HEK293T (cell line): ENCODE measurements at regions not wholly inside any gene's neighbourhood (a gene's known extent, or its start where the extent isn't known, plus 50 kb on each side); places are given as distances from the start of the nearest gene placed in this dataset.

Experiments used
- CTCF ChIA-PET: fragments of 350-600 bp; formaldehyde crosslinking; extraction: SDS; loops from one replicate; lab custom pipeline; 2021; ENCODE audit warnings: antibody characterized with exemption, inconsistent platforms; lab: Yijun Ruan, JAX
- POLR2A ChIA-PET: fragments of 350-600 bp; formaldehyde crosslinking; extraction: SDS; loops from one replicate; lab custom pipeline; 2020; ENCODE audit warnings: antibody characterized with exemption, inconsistent platforms; lab: Yijun Ruan, JAX
- DNase-seq: peaks from one replicate; pipeline ENCODE4 v3.0.0; 2012; ENCODE audit warnings: mixed read lengths; ENCODE audit errors: extremely low spot score
- ARNT ChIP-seq: fragments of 450-650 bp; IDR thresholded peaks from 2 replicates; pipeline ENCODE4 v1.6.1; 2017; ENCODE audit warnings: mild to moderate bottlenecking
- BHLHE40 ChIP-seq: fragments of 450-650 bp; IDR thresholded peaks from 2 replicates; pipeline ENCODE4 v1.6.1; 2016; ENCODE audit warnings: mild to moderate bottlenecking, moderate library complexity, borderline replicate concordance
- CTBP1 ChIP-seq: fragments of 450-650 bp; IDR thresholded peaks from 2 replicates; pipeline ENCODE4 v1.6.1; 2016; ENCODE audit warnings: borderline replicate concordance
- ELF4 ChIP-seq: fragments of 450-650 bp; IDR thresholded peaks from 2 replicates; pipeline ENCODE4 v1.6.1; 2017; ENCODE audit warnings: antibody characterized with exemption
- FOXA1 ChIP-seq: fragments of 450-650 bp; IDR thresholded peaks from 2 replicates; pipeline ENCODE4 v1.6.1; 2016; ENCODE audit warnings: mild to moderate bottlenecking
- FOXK2 ChIP-seq: fragments of 450-650 bp; IDR thresholded peaks from 2 replicates; pipeline ENCODE4 v1.6.1; 2016; ENCODE audit warnings: mild to moderate bottlenecking
- FOXM1 ChIP-seq: fragments of 450-650 bp; IDR thresholded peaks from 2 replicates; pipeline ENCODE4 v1.6.1; 2017; ENCODE audit warnings: mild to moderate bottlenecking, borderline replicate concordance
- HDGF ChIP-seq: fragments of 450-650 bp; IDR thresholded peaks from 2 replicates; pipeline ENCODE4 v1.6.1; 2017; ENCODE audit warnings: antibody characterized with exemption, borderline replicate concordance
- L3MBTL2 ChIP-seq: fragments of 450-650 bp; conservative IDR thresholded peaks from 2 replicates; pipeline ENCODE4 v1.6.1; 2016; ENCODE audit warnings: mild to moderate bottlenecking
- LEF1 ChIP-seq: fragments of 450-650 bp; IDR thresholded peaks from 2 replicates; pipeline ENCODE4 v1.6.1; 2017; ENCODE audit warnings: mild to moderate bottlenecking, borderline replicate concordance
- NFRKB ChIP-seq: fragments of 450-650 bp; IDR thresholded peaks from 2 replicates; pipeline ENCODE4 v1.6.1; 2016; ENCODE audit warnings: mild to moderate bottlenecking, moderate library complexity
- PKNOX1 ChIP-seq: fragments of 450-650 bp; IDR thresholded peaks from 2 replicates; pipeline ENCODE4 v1.6.1; 2016
- SP1 ChIP-seq: fragments of 450-650 bp; IDR thresholded peaks from 2 replicates; pipeline ENCODE4 v1.6.1; 2017
- SUZ12 ChIP-seq: fragments of 450-650 bp; IDR thresholded peaks from 2 replicates; pipeline ENCODE4 v1.6.1; 2016; ENCODE audit warnings: mild to moderate bottlenecking
- TARDBP ChIP-seq: fragments of 450-650 bp; IDR thresholded peaks from 2 replicates; pipeline ENCODE4 v1.6.1; 2016
- ZNF384 ChIP-seq: fragments of 450-650 bp; IDR thresholded peaks from 2 replicates; pipeline ENCODE4 v1.6.1; 2016

DNA sequence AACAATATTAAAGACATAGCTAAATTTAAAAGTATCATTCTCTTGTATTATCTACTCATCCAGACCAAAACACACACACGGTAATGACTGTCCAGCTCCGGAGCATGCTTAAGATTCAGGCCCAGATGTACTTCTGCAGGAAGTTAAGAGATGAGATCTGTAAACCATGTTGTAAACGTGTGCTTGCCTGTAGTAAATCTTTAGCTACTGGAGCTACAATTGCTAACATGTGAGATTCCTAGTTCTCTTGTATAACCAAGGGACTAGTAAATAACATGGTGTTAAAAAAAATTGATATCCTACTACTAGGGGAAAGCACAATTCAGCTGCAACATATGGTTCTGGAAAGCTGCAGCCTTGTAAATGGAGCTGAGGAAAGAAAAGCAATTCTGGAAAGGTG is 651.7 kb upstream of the CCDC54 start:
- CTCF ChIA-PET, result no interaction called here
- DNase-seq, result no peak
- TF ChIP-seq NFRKB (no peak), PKNOX1 (no peak), L3MBTL2 (no peak), TARDBP (no peak), SP1 (no peak), ZNF384 (no peak)
- POLR2A ChIA-PET, result no interaction called here

- TF ChIP-seq FOXA1 (no peak), L3MBTL2 (no peak), LEF1 (no peak), ZNF384 (no peak), TARDBP (no peak), ELF4 (no peak), FOXK2 (no peak), NFRKB (no peak), SP1 (no peak), SUZ12 (no peak), CTBP1 (no peak), ARNT (no peak), FOXM1 (no peak)
- ChIA-PET POLR2A (no interaction called here), CTCF (no interaction called here)
- DNase-seq, result no peak
These were observed 648.7 kb upstream of the CCDC54 start for GRCh38 chr3:106728315-106729098.

DNA sequence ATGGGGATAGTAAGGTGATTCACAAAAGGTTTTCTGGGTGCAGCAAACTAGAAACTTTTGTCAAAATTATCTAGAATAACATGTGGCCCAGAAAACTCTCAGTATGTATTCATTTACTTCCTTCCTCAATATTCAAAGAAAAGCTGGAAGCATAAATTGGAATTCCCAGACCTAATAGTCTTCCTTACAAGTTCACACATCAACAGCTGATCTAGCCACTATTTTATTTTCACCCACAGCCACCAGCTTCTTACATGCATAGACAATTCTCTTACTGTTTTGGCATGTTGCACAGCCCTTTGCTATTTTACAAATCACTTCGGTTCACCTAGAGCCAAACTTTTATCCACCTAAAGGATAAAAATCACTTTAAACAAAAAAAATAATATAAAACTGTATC is 647.8 kb upstream of the CCDC54 start:
- CTCF ChIA-PET, result no interaction called here
- TF ChIP-seq ELF4, result no peak
- TF ChIP-seq ARNT, result no peak
- no peak for TF ChIP-seq NFRKB
- TF ChIP-seq ZNF384, result no peak
- TF ChIP-seq SUZ12, result no peak
- no peak for TF ChIP-seq SP1
- no peak for TF ChIP-seq FOXA1
- no peak for TF ChIP-seq L3MBTL2
- no peak for TF ChIP-seq BHLHE40
- POLR2A ChIA-PET, result no interaction called here
- no peak for DNase-seq

DNA sequence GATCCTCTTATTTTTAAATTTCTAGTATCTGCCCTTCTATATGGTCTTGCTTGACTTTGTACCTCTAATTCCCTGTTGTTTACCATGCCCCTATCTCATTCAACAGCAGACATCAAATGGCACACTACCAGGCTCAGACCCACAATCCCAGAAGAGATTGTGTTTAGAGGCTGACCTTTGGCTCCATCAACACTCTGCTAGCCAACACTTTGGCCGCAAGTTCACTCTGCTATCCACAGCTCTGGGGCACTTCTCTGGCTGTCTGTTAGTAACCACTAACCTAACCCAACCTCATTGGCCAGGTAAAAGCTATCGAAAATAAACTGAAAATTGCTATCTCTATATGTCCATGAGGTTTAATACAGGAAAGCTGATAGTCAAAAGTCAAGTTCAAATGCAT is 646.0 kb upstream of the CCDC54 start:
- TF ChIP-seq CTBP1 (no peak), FOXK2 (no peak), FOXA1 (no peak), ZNF384 (no peak), FOXM1 (no peak), NFRKB (no peak), LEF1 (no peak), BHLHE40 (no peak)
- no peak for DNase-seq
- CTCF ChIA-PET, result no interaction called here
- POLR2A ChIA-PET, result no interaction called here

DNA sequence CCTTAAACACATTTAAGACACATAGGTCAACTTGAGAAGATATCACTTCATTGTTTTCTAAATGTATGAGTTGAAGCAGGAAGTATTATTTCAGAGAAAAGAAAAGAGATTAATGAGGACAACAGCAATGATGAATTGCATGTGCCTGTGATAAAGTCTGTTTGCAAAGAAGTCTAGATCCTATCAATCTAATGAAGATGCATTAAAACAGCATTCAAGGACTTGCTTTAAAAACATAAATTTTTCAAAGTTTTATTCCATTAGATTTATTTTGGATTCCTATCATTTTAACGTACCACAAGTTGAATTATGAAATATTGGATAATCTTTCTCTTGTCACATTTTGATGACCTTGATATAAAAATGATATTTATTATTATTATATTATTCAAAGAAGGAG is 642.5 kb upstream of the CCDC54 start:
- CTCF ChIA-PET, result no interaction called here
- TF ChIP-seq L3MBTL2, result no peak
- no peak for TF ChIP-seq FOXM1
- no peak for TF ChIP-seq CTBP1
- no peak for TF ChIP-seq FOXK2
- no peak for TF ChIP-seq ARNT
- TF ChIP-seq NFRKB, result no peak
- no peak for TF ChIP-seq HDGF
- TF ChIP-seq FOXA1, result no peak
- TF ChIP-seq ELF4, result no peak
- no peak for TF ChIP-seq LEF1
- DNase-seq, result no peak
- POLR2A ChIA-PET, result no interaction called here

DNA sequence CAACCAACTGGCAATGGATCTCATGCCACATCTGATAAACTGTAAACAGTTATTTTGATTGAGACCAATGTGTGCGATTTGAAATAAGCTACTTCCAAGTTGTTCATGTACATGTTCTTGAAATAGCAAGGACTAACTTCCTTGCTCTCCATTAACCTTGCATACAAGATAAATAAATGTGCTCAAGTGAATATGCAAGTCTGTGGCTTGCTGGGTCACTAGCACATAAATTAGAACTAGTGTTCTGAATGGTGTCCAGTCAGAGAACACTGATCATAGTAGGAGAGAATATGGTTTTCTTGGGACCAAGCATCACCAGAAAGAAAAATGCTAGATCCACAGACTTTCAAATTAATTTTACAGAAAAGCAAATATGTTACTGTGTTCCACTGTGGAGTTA is 640.0 kb upstream of the CCDC54 start:
- ChIA-PET CTCF (no interaction called here), POLR2A (no interaction called here)
- no peak for DNase-seq
- TF ChIP-seq NFRKB, result no peak

GRCh38 chr3:106740116-106740515 is 637.1 kb upstream of the CCDC54 start:
- no peak for DNase-seq
- TF ChIP-seq L3MBTL2, result no peak
- TF ChIP-seq BHLHE40, result no peak
- TF ChIP-seq NFRKB, result no peak
- no peak for TF ChIP-seq FOXA1
- no peak for TF ChIP-seq PKNOX1
- TF ChIP-seq SUZ12, result no peak
- TF ChIP-seq FOXK2, result no peak
- no peak for TF ChIP-seq ZNF384
- no peak for TF ChIP-seq CTBP1
- TF ChIP-seq ARNT, result no peak
- TF ChIP-seq LEF1, result no peak
- TF ChIP-seq ELF4, result no peak
- no peak for TF ChIP-seq SP1
- no peak for TF ChIP-seq HDGF
- TF ChIP-seq TARDBP, result no peak
- no peak for TF ChIP-seq FOXM1
- ChIA-PET POLR2A (no interaction called here), CTCF (no interaction called here)
